ENCODE measurements at regions not wholly inside any gene's neighbourhood (a gene's known extent, or its start where the extent isn't known, plus 50 kb on each side); places are given as distances from the start of the nearest gene placed in this dataset.

GRCh38 chr13:33466262-33466661, 180.7 kb upstream of the STARD13 start:
- no peak for DNase-seq (ENCODE audit: low read depth in 2 of 2)

GRCh38 chr13:33467556-33467955, 182.0 kb upstream of the STARD13 start:
- DNase-seq (ENCODE audit: low read depth in 2 of 2), result no peak

- DNase-seq (ENCODE audit: low read depth in 2 of 2), result no peak
These were observed 185.6 kb upstream of the STARD13 start for GRCh38 chr13:33471204-33471603.

- DNase-seq (ENCODE audit: low read depth in 2 of 2), result no peak
These were observed 186.9 kb upstream of the STARD13 start for GRCh38 chr13:33472446-33472845.

- no peak for DNase-seq (ENCODE audit: low read depth in 2 of 2)
These were observed 193.6 kb upstream of the STARD13 start for GRCh38 chr13:33479105-33479504.

GRCh38 chr13:33480561-33480960, 195.0 kb upstream of the STARD13 start:
- no peak for DNase-seq (ENCODE audit: low read depth in 2 of 2)

- no peak for DNase-seq (ENCODE audit: low read depth in 2 of 2)
These were observed 197.9 kb upstream of the STARD13 start for GRCh38 chr13:33483471-33483870.

- DNase-seq (ENCODE audit: low read depth in 2 of 2), result no peak
These were observed 199.7 kb upstream of the STARD13 start for GRCh38 chr13:33485247-33485646.

- DNase-seq (ENCODE audit: low read depth in 2 of 2), result no peak
These were observed 202.2 kb upstream of the STARD13 start for GRCh38 chr13:33487575-33488243.

- DNase-seq (ENCODE audit: low read depth in 2 of 2), result no peak
These were observed 204.0 kb upstream of the STARD13 start for GRCh38 chr13:33489563-33489962.

GRCh38 chr13:33490461-33491327, 205.1 kb upstream of the STARD13 start:
- DNase-seq (ENCODE audit: low read depth in 2 of 2), result no peak

GRCh38 chr13:33493672-33494365, 208.3 kb upstream of the STARD13 start:
- no peak for DNase-seq (ENCODE audit: low read depth in 2 of 2)

GRCh38 chr13:33494596-33495204, 209.1 kb upstream of the STARD13 start:
- no peak for DNase-seq (ENCODE audit: low read depth in 2 of 2)

- DNase-seq (ENCODE audit: low read depth in 2 of 2), result no peak
These were observed 210.8 kb upstream of the STARD13 start for GRCh38 chr13:33496336-33496735.

- no peak for DNase-seq (ENCODE audit: low read depth in 2 of 2)
These were observed 211.7 kb upstream of the STARD13 start for GRCh38 chr13:33497146-33497845.

- DNase-seq (ENCODE audit: low read depth in 2 of 2), result no peak
These were observed 222.5 kb upstream of the STARD13 start for GRCh38 chr13:33508060-33508459.

GRCh38 chr13:33509642-33510229, 224.2 kb upstream of the STARD13 start:
- DNase-seq (ENCODE audit: low read depth in 2 of 2), result no peak

GRCh38 chr13:33510350-33510970, 224.9 kb upstream of the STARD13 start:
- no peak for DNase-seq (ENCODE audit: low read depth in 2 of 2)

- DNase-seq (ENCODE audit: low read depth in 2 of 2), result no peak
These were observed 227.5 kb upstream of the STARD13 start for GRCh38 chr13:33512880-33513554.

GRCh38 chr13:33514362-33514761, 228.8 kb upstream of the STARD13 start:
- DNase-seq (ENCODE audit: low read depth in 2 of 2), result no peak
